Stimulated activated CD8-positive, alpha-beta memory T cell treated with anti-CD3 and anti-CD28 coated beads, Interleukin-2, amount 100 ng/mL, for 48 hours (primary cell): ENCODE measurements at regions not wholly inside any gene's neighbourhood (a gene's known extent, or its start where the extent isn't known, plus 50 kb on each side); places are given as distances from the start of the nearest gene placed in this dataset.
"Not testable (repeated sequence)": the region's sequence is repeated elsewhere in the genome, so short reads cannot be mapped to it uniquely, and the experiment has no call there.

ENCODE experiments used
- DNase-seq, 2 donors: peaks; one replicate each; pipeline ENCODE4 v3.0.0-alpha.2; 2020; ENCODE audit warnings: low read depth in 2 of 2

- no peak for DNase-seq
These were observed 1496.3 kb downstream of the REEP3 start for GRCh38 chr10:65017523-65017922.

- no peak for DNase-seq
These were observed 1503.7 kb downstream of the REEP3 start for GRCh38 chr10:65024886-65025285.

DNA sequence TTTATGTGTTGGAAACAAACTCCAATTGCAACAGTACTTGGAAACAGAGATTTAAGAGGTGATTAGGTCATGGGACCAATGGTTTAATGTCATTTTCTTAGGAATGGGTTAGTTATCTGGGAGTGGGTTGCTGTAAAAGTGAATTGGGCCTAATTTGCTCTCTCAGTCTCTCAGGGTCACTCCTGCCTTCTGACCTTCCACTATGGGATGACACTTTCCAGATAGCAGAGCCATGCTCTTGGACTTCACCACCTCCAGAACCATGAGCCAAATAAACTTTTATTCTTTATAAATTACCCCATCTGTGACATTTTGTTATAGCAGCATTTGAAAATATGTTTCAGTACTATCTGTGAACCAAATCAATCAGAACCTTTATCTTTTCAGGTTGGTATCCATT lies 1509.1 kb downstream of the REEP3 start:
- no peak for DNase-seq

- DNase-seq = no peak
These were observed 1511.9 kb downstream of the REEP3 start for GRCh38 chr10:65032867-65033769.

- DNase-seq = no peak
These were observed 1512.8 kb downstream of the REEP3 start for GRCh38 chr10:65033957-65034356.

DNA sequence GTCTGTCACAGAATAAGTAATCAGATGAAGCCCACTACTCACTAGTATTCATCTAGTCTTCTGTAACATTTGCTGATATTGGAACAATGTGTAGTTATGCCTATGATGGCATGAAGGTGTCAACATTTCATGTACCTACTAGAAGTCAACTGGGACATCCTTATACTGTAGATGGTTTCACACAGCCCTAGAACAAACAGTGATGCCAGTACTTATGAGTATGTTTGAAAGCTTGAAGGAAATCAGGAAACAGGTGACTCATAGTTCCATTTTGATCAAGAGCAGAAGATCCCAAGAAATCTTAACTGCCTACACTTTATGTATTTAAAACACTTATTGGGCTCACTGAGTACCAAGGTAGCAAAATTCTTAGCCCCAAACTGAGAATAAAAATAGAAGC lies 1519.6 kb downstream of the REEP3 start:
- DNase-seq = no peak

DNA sequence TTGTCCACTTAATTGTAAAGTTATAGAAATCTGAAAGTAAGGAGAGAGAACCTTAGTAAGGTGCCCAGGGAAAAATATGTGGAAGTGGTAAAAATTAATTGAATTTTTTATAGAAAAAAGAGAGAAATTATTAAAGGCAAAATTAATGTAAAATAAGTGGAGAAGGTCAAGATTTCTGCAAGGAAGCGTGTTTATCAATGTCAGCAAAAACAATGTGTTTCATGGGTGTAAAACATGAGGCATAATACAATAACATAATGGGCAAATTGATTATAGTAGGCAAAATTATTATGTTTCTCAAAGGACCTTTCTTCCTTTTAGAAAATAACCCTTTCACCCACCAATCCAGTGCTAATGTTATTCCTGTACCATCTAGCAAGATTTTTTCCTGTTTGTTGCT lies 1520.1 kb downstream of the REEP3 start:
- no peak for DNase-seq

GRCh38 chr10:65042496-65042895 lies 1521.3 kb downstream of the REEP3 start:
- DNase-seq = no peak

DNA sequence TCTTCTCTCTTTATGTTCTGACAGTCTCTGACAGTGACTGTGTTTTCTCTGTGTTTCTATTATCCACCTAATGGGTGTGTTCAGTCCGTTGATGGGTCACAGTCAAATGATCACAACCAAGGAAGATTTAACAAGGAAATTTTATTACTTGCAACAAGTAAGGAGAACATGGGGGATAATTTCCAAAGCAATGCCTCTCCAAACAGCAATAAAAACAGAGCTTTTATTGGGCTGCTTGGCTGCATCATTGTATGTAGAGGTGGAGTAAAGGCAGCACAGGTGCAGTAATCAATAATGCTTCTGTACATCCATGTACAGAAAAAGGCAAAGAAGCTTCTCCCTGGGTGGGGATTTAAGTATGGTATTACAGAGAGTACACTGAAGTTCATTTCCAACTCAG lies 1525.6 kb downstream of the REEP3 start:
- no peak for DNase-seq

DNA sequence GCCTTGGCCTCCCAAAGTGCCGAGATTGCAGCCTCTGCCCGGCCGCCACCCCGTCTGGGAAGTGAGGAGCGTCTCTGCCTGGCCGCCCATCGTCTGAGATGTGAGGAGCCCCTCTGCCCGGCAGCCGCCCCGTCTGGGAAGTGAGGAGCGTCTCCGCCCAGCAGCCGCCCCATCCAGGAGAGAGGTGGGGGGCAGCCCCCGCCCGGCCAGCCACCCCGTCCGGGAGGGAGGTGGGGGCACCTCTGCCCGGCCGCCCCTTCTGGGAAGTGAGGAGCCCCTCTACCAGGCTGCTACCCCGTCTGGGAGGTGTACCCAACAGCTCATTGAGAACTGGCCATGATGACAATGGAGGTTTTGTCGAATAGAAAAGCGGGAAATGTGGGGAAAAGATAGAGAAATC lies 1530.9 kb downstream of the REEP3 start:
- not testable (repeated sequence) for DNase-seq

DNA sequence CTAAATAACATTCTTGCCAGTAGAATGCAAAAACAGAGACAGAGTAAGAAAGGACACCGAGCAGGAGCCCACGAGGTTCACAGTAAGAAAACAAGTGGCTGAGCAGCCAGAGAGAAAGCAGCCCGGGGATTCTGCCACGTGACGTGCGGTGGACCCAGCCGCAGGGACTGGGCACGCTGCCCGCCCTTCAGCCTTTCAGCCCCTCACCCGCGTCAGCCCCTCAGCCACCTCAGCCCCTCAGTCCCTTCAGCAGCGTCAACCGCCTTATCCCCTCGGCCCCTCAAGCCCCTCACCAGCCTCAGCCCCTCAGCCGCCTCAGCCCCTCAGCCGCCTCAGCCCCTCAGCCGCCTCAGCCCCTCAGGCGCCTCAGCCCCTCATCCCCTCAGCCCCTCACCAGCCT lies 1532.2 kb downstream of the REEP3 start:
- DNase-seq = not testable (repeated sequence)

DNA sequence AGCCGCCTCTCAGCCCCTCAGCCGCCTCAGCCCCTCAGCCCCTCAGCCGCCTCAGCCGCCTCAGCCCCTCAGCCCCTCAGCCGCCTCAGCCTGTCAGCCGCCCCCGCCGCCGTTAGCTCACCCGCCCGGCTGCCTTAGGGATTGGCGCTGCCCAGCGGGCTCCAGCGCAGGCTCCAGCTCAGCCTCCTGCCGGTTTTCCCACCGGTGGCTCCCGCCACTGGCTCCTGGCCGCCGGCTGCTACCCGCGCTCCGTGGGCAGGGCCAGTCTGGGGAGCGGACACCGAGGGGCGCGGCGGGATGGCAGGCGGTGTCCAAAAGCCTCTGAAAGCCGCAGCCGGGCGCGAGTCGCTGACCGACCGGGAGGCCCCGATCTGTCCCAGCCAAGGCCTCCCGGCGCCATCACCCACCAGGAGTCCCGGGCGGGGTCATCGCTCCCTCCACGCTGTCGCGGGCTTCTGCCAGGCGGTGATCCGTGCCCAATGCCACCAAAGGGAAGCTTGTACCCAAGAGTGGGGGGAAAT lies 1532.7 kb downstream of the REEP3 start:
- not testable (repeated sequence) for DNase-seq

DNA sequence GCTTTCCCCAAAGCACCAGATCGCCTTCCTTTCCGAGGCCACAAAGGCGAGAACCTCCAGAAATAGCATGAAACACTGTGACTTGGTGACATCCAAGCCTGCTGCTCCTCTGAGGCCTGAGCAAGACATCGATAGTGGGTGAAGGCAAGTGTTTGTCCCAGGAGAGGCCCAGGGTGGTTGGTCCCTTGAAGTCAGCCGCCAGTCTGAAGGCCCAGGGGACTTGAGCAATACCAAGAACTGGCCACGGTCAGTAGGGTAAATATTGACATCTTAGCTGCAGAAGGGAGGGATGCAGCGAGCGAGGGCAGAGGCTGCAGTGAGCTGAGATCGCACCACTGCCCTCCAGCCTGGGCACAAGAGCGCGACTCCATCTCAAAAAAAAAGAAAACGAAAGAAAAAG lies 1533.5 kb downstream of the REEP3 start:
- DNase-seq = not testable (repeated sequence)

DNA sequence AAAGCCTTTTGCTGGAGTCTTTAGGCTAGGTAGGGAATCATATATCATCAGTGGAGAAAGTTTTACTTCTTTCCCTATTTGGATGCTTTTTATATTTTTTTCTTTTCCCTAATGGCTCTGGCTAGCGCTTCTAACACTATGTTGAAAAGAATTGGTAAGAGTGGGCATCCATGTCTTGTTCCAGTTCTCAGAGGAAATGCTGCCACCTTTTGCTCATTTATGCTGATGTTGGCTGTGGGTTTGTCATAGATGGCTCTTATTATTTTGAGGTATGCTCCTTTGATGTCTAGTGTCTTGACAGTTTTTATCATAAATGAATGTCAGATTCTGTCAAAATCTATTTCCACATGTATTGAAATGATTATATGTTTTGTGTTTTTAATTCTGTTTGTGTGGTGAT lies 1544.1 kb downstream of the REEP3 start:
- no peak for DNase-seq

GRCh38 chr10:65083222-65083621 lies 1562.0 kb downstream of the REEP3 start:
- DNase-seq = no peak

DNA sequence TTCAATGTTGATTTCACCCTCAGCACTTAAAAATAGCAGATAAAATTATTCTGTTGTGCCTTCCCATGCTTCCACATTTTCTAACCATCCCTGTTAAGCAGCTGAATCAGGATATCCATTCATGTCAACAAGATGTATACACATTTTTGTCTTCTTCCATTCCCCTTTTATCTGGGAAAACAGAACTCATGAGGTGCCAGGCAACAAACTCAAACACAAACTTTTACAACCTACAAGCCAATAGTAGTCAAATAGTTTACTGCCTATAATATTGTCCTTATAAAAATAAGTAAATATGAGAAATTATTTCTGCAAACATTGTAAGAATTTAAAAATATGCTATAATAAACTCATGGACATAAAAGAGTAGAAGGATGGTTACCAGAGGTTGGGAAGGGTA lies 1569.8 kb downstream of the REEP3 start:
- DNase-seq = no peak

- no peak for DNase-seq
These were observed 1578.9 kb downstream of the REEP3 start for GRCh38 chr10:65100146-65100545.

- not testable (repeated sequence) for DNase-seq
These were observed 1579.7 kb downstream of the REEP3 start for GRCh38 chr10:65100881-65101280.

- DNase-seq = no peak
These were observed 1588.8 kb downstream of the REEP3 start for GRCh38 chr10:65110009-65110408.

GRCh38 chr10:65111059-65111458 lies 1589.9 kb downstream of the REEP3 start:
- not testable (repeated sequence) for DNase-seq

DNA sequence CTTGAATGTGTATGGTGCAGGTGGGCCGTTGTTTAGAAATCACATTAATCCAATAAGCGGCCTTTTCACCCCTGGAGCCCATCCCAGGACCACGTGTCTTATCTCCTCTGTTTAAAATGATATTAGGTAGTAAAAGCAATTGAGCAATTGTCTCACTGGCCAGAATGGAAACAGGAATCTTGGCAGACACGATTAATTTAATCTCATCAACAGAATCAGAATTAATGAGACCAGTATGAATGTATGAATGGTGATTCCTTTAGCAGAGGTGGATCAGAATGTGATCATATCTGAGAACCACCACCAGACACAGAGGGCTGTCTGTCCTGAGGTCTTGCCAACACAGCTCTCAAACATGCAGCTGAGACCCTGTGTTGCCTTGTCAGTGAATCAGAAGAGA lies 1591.4 kb downstream of the REEP3 start:
- no peak for DNase-seq

DNA sequence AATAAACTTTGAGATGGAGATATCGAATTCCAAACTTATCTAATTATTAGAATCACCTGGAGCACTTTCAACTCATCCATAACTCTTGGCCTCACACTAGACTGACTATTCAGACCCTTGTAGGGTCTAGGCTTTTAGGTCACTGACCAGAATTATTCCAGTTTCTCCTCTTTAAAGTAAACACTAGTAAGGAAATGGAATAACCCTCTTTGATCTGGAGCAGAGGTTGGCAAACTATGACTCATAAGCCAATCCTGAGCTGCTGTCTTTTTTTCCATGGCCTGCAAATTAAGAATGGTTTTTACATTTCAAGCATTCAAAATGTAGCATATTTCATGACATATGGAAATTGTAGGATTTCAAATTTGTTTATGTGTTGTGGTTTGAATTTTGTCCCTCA lies 1601.9 kb downstream of the REEP3 start:
- no peak for DNase-seq

DNA sequence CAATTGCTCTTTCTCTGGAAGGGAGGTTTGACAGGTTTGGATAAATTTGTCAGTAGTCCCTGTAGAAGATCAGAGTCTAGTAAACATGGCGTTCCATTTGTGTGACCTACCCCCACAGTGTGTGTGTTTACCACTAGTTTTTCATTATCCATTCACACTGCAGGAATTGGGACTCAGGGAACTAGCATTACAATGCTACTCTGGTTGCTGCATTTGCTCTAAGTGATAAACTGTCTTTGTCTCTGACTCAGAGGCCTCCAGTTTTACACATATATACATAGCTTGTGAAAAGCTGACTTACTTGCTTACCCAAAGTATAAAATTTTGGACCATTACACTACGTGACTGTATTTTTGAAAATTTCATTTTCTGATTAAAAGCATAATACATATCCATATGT lies 1604.0 kb downstream of the REEP3 start:
- no peak for DNase-seq

DNA sequence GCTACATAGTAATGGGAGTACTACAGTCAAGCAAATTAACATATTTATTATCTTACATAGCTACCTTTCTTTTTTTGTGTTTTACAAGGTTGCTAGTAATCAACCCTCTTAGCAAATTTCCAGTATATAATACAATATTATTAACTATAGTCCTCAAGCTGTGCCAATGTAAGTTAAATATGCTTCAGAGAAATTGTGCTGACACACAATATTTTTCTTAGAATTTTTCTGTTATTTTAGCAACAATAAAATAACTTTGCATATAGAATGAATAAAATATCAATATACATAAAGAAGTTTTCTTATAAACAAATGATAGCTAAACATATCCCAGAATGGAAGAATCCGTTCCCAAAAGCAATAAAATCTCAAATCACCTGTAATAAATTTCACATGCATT lies 1605.1 kb downstream of the REEP3 start:
- no peak for DNase-seq
